ENCODE measurements at regions not wholly inside any gene's neighbourhood (a gene's known extent, or its start where the extent isn't known, plus 50 kb on each side); places are given as distances from the start of the nearest gene placed in this dataset.

GRCh38 chr9:119727988-119728387, 358.8 kb upstream of the BRINP1 start:
- Histone ChIP-seq H3K4me1 (ENCODE audit: insufficient read depth, low read length, poor library complexity, severe bottlenecking) (no peaks in the 10 kb centered on the region), H3K4me3 (ENCODE audit: low read depth, low read length, poor library complexity, severe bottlenecking) (no peak overlapping the region), H3K27ac (ENCODE audit: low read depth, low read length, poor library complexity, severe bottlenecking) (no peak overlapping the region), H3K9me3 (ENCODE audit: low read depth, low read length, poor library complexity, severe bottlenecking) (no peaks in the 10 kb centered on the region), H3K27me3 (replicated peaks; ENCODE audit: insufficient read depth, low read depth, low read length, poor library complexity) (no peaks in the 10 kb centered on the region), H3K36me3 (ENCODE audit: insufficient read depth, low read length, poor library complexity, severe bottlenecking) (no peaks in the 10 kb centered on the region)
- intact Hi-C loops (cut with micrococcal nuclease; ENCODE audit: unreplicated experiment), result no loop called here
- TF ChIP-seq EZH2 (IDR thresholded peaks at IDR 0.05; ENCODE audit: borderline replicate concordance, low read depth, low read length, poor library complexity, severe bottlenecking), result no peak
- TF ChIP-seq CTCF (conservative IDR thresholded peaks at IDR 0.05; ENCODE audit: low read depth, low read length), result no peak
- CTCF ChIA-PET, result no interaction called here
- no peak for DNase-seq (ENCODE audit: low spot score)
- no TSS peak for BruUV-seq (replicated peaks)
- POLR2A ChIA-PET (ENCODE audit: low non-redundant PET), result no interaction called here

GRCh38 chr9:119726035-119726434, 356.8 kb upstream of the BRINP1 start:
- no peak overlapping the region for H3K4me3 ChIP-seq (ENCODE audit: low read depth, low read length, poor library complexity, severe bottlenecking)
- no peak for TF ChIP-seq CTCF (conservative IDR thresholded peaks at IDR 0.05; ENCODE audit: low read depth, low read length)
- no peak for TF ChIP-seq EZH2 (IDR thresholded peaks at IDR 0.05; ENCODE audit: borderline replicate concordance, low read depth, low read length, poor library complexity, severe bottlenecking)
- ChIA-PET CTCF (no interaction called here), POLR2A (ENCODE audit: low non-redundant PET) (no interaction called here)
- intact Hi-C loops (cut with micrococcal nuclease; ENCODE audit: unreplicated experiment), result no loop called here
- no peak for DNase-seq (ENCODE audit: low spot score)
- no peak overlapping the region for H3K27ac ChIP-seq (ENCODE audit: low read depth, low read length, poor library complexity, severe bottlenecking)
- H3K9me3 ChIP-seq (ENCODE audit: low read depth, low read length, poor library complexity, severe bottlenecking), result no peaks in the 10 kb centered on the region
- no TSS peak for BruUV-seq (replicated peaks)
- no peaks in the 10 kb centered on the region for H3K4me1 ChIP-seq (ENCODE audit: insufficient read depth, low read length, poor library complexity, severe bottlenecking)
- no peaks in the 10 kb centered on the region for H3K27me3 ChIP-seq (replicated peaks; ENCODE audit: insufficient read depth, low read depth, low read length, poor library complexity)
- H3K36me3 ChIP-seq (ENCODE audit: insufficient read depth, low read length, poor library complexity, severe bottlenecking), result no peaks in the 10 kb centered on the region

- intact Hi-C loops (cut with micrococcal nuclease; ENCODE audit: unreplicated experiment), result no loop called here
- H3K27ac ChIP-seq (ENCODE audit: low read depth, low read length, poor library complexity, severe bottlenecking), result no peak overlapping the region
- TF ChIP-seq EZH2 (IDR thresholded peaks at IDR 0.05; ENCODE audit: borderline replicate concordance, low read depth, low read length, poor library complexity, severe bottlenecking), result no peak
- TF ChIP-seq CTCF (conservative IDR thresholded peaks at IDR 0.05; ENCODE audit: low read depth, low read length), result no peak
- no peak for DNase-seq (ENCODE audit: low spot score)
- H3K4me3 ChIP-seq (ENCODE audit: low read depth, low read length, poor library complexity, severe bottlenecking), result no peak overlapping the region
- H3K36me3 ChIP-seq (ENCODE audit: insufficient read depth, low read length, poor library complexity, severe bottlenecking), result no peaks in the 10 kb centered on the region
- ChIA-PET CTCF (no interaction called here), POLR2A (ENCODE audit: low non-redundant PET) (no interaction called here)
- no peaks in the 10 kb centered on the region for H3K27me3 ChIP-seq (replicated peaks; ENCODE audit: insufficient read depth, low read depth, low read length, poor library complexity)
- no peaks in the 10 kb centered on the region for H3K4me1 ChIP-seq (ENCODE audit: insufficient read depth, low read length, poor library complexity, severe bottlenecking)
- no TSS peak for BruUV-seq (replicated peaks)
- no peaks in the 10 kb centered on the region for H3K9me3 ChIP-seq (ENCODE audit: low read depth, low read length, poor library complexity, severe bottlenecking)
Observed at GRCh38 chr9:119722384-119722783, 353.1 kb upstream of the BRINP1 start.
